BJ (cell line): ENCODE measurements at regions not wholly inside any gene's neighbourhood (a gene's known extent, or its start where the extent isn't known, plus 50 kb on each side); places are given as distances from the start of the nearest gene placed in this dataset.
A peak's percentile ranks its signal among the peaks of the same experiment; 100 is the strongest.

Experiments used
- CTCF ChIA-PET: fragments of 350-600 bp; formaldehyde crosslinking; extraction: SDS; loops from one replicate; lab custom pipeline; 2021; ENCODE audit warnings: antibody characterized with exemption, inconsistent platforms; lab: Yijun Ruan, JAX
- POLR2A ChIA-PET: fragments of 300-600 bp; sonication (Branson Sonifier 250); formaldehyde crosslinking; extraction: SDS; loops from one replicate; lab custom pipeline; 2021; ENCODE audit warnings: antibody characterized with exemption; lab: Charles Lee
- DNase-seq: peaks from one replicate; pipeline ENCODE4 v3.0.0-alpha.2; 2011; ENCODE audit warnings: low read depth
- H3K27me3 ChIP-seq: 2 replicates; pipeline ENCODE4 v1.6.0; 2011; ENCODE audit warnings: low read length; ENCODE audit not compliant: control insufficient read depth, insufficient read depth
- H3K36me3 ChIP-seq: 2 replicates; pipeline ENCODE4 v1.5.1; 2011; ENCODE audit warnings: low read length; ENCODE audit not compliant: control insufficient read depth, insufficient read depth
- H3K4me3 ChIP-seq: 2 replicates; pipeline ENCODE4 v1.5.1; 2011; ENCODE audit warnings: low read depth, mild to moderate bottlenecking, control low read depth, low read length
- CTCF ChIP-seq: IDR thresholded peaks from 2 replicates; pipeline ENCODE4 v1.5.1; 2011; ENCODE audit warnings: low read depth, mild to moderate bottlenecking, control low read depth, inconsistent platforms, low read length, moderate library complexity; ENCODE audit not compliant: insufficient read depth

- no peak for DNase-seq
- no peak overlapping the region for H3K4me3 ChIP-seq
- no peaks in the 10 kb centered on the region for H3K36me3 ChIP-seq
- POLR2A ChIA-PET = no interaction called here
- no peak for TF ChIP-seq CTCF
- CTCF ChIA-PET = no interaction called here
- H3K27me3 ChIP-seq = no peaks in the 10 kb centered on the region
These were observed 476.1 kb downstream of the SH2D4B start for GRCh38 chr10:81013771-81014170.

GRCh38 chr10:81019029-81019890 is 481.6 kb downstream of the SH2D4B start:
- POLR2A ChIA-PET = no interaction called here
- TF ChIP-seq CTCF = peak; percentile 53
- Histone ChIP-seq H3K36me3 (no peaks in the 10 kb centered on the region), H3K27me3 (no peaks in the 10 kb centered on the region), H3K4me3 (no peak overlapping the region)
- DNase-seq = no peak
- CTCF ChIA-PET = interaction anchor here (0.9 to 1.1 kb wide), 2 partner anchors 8 to 320 kb away, joined by 3 to 6 read pairs; no protein-coding TSS in a partner anchor

- POLR2A ChIA-PET = no interaction called here
- no peaks in the 10 kb centered on the region for H3K36me3 ChIP-seq
- CTCF ChIA-PET = no interaction called here
- no peaks in the 10 kb centered on the region for H3K27me3 ChIP-seq
- TF ChIP-seq CTCF = no peak
- no peak for DNase-seq
- no peak overlapping the region for H3K4me3 ChIP-seq
These were observed 483.9 kb downstream of the SH2D4B start for GRCh38 chr10:81021428-81022129.

- ChIA-PET POLR2A (no interaction called here), CTCF (interaction anchor here (0.6 to 1.6 kb wide), 2 partner anchors 8 to 235 kb away, joined by 4 to 6 read pairs; no protein-coding TSS in a partner anchor)
- no peak for DNase-seq
- Histone ChIP-seq H3K36me3 (no peaks in the 10 kb centered on the region), H3K4me3 (no peak overlapping the region), H3K27me3 (no peaks in the 10 kb centered on the region)
- TF ChIP-seq CTCF = no peak
These were observed 488.9 kb downstream of the SH2D4B start for GRCh38 chr10:81026591-81026990.

GRCh38 chr10:81027223-81027622 is 489.5 kb downstream of the SH2D4B start:
- no peak overlapping the region for H3K4me3 ChIP-seq
- no peaks in the 10 kb centered on the region for H3K27me3 ChIP-seq
- CTCF ChIA-PET = interaction anchor here (0.6 to 1.6 kb wide), 2 partner anchors 8 to 235 kb away, joined by 4 to 6 read pairs; no protein-coding TSS in a partner anchor
- no peak for DNase-seq
- no peak for TF ChIP-seq CTCF
- no peaks in the 10 kb centered on the region for H3K36me3 ChIP-seq
- POLR2A ChIA-PET = no interaction called here
